GM18499 (cell line): ENCODE measurements at regions not wholly inside any gene's neighbourhood (a gene's known extent, or its start where the extent isn't known, plus 50 kb on each side); places are given as distances from the start of the nearest gene placed in this dataset.
"Not testable (repeated sequence)": the region's sequence is repeated elsewhere in the genome, so short reads cannot be mapped to it uniquely, and the experiment has no call there.

Experiments
- ATAC-seq: cut with Tn5 transposase; IDR thresholded peaks from one replicate; pipeline ENCODE4 v1.9.1; 2021; ENCODE audit warnings: moderate number of reproducible peaks; ENCODE audit not compliant: insufficient read depth, unreplicated experiment

GRCh38 chr6:115814907-115815306 is 245.8 kb downstream of the FRK start:
- no peak for ATAC-seq

DNA sequence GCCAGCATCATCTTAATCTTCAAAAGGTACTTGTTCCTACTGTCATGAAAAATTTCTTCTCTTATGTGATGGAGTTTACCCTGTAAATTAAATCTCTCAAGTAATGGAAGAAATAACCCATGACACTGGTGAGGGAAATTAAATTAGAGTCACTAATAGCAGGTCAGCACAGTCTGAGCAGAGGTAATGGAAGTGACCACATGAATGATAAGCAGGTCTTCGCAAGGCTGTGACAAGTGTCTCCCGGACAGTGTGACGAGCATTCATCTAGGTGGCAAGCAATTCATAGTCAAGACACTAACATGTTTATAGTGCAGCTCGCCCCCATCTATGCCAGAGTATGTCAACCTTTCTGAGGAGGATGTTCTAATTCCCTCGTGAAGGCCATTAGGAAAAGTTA is 249.2 kb downstream of the FRK start:
- ATAC-seq: no peak

GRCh38 chr6:115798229-115798628 is 262.5 kb downstream of the FRK start:
- no peak for ATAC-seq

- no peak for ATAC-seq
Observed at GRCh38 chr6:115796829-115797228, 263.9 kb downstream of the FRK start.

GRCh38 chr6:115796061-115796460 is 264.6 kb downstream of the FRK start:
- no peak for ATAC-seq

- ATAC-seq: no peak
Observed at GRCh38 chr6:115783402-115784061, 277.2 kb downstream of the FRK start.

GRCh38 chr6:115782612-115783011 is 278.1 kb downstream of the FRK start:
- no peak for ATAC-seq

GRCh38 chr6:115773741-115774140 is 286.9 kb downstream of the FRK start:
- no peak for ATAC-seq

- no peak for ATAC-seq
Observed at GRCh38 chr6:115770851-115771250, 289.8 kb downstream of the FRK start.

- ATAC-seq: no peak
Observed at GRCh38 chr6:115768500-115768899, 292.2 kb downstream of the FRK start.

- ATAC-seq: no peak
Observed at GRCh38 chr6:115767931-115768330, 292.8 kb downstream of the FRK start.

DNA sequence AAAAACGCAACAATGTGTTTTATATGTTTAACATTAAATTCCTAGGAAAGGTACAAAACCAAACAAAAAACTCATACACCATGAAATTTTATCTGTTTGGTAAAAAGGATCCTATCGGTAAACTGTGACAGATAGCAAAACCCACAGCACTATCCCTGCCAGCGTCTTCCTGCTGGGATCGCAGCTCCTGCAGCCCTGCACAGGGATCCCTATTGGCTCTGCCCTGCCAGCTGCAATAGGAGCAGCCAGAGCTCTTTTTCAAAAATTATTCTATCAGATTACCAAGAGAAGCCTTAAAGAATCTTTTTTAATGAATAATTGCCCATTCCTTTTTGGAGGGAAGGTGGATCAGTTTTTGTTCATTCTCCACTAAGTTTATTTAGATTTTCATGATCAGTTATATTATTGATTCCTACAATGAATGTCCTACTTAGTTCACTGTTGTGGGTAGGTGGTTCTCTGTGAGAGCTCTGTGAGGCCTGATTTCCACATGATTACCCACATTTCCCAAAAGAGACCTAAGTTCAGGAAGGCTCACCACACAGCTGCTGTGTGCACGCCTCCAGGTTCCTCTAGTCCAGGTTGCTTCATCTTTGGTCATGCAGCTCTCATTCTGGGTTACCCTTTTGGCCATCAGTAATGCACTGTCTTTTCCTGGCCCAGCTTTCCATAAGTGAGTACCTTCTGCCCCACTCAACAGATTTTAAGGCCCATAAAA is 293.8 kb downstream of the FRK start:
- no peak for ATAC-seq

- ATAC-seq: no peak
Observed at GRCh38 chr6:115765966-115766365, 294.7 kb downstream of the FRK start.

DNA sequence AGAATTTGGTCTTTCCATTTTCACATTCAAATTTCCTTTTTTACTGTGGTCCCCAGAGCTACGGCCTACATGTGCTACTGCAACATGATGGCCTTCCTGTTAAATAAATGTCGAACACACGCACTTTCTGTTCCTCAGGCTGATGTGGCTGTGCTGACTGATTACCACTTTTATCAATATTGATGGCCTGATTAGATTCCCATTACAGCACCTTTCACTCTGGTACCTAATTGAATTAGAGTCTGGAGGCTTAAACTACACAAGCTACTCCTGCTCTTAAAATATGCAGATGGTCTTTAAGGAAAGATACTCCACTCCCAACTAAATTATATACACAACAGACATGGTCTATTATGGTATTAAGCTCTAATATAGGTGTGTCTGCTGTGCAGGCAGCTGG is 301.6 kb downstream of the FRK start:
- no peak for ATAC-seq

DNA sequence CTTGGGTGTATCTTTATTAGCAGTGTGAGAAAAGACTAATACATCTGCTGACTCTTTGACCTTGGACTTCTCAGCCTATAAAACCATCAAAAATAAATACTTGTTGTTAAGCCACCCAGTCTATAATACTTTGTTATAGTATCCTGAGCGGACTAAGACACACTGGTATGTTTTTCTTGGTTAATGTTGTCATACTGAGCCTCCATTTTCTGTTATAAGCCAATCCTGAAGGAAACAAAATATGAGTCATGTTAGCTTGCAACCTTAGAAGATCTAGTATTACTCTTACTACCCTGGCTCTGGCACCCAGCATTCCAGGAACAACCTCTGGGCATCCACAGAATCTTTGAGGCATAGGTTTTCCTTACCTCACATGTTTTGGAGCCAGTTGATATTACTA is 307.2 kb downstream of the FRK start:
- no peak for ATAC-seq

DNA sequence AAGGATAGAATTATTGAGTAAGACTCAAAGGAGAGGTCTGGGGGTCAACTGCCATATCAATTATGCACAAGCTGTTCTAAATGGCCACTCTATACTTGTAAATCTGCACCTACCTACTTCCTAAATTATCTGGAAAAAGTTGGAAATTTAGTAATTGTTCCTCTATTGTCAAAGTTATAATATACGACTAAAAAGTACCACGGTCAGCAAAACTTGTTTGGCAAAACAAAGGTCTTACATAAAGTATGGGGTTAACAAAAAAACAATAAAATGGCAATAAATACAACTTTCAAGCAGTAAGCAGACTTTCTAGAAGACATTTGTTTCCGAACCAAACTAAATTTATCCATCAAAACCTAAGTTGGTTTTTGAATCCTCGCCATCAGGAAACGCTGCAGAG is 309.7 kb downstream of the FRK start:
- no peak for ATAC-seq

DNA sequence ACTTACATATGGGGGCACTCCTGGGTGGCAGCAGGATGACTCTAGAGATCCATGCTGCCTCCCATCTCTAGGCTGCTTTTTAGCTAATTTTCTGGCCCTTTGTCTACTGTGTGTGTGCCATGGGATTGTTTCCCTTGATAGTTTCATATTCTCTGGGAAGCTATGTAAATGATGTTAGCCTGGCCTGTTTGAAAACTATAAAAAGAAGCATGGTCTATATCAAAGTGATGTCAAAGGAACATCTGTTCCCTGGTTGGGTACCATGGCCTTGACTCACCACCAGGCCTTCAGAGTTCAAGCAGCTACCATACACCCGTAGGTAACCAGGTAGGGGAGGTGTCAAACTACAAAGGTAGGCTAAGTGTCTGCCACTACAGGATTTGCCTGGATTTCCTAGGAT is 310.4 kb downstream of the FRK start:
- ATAC-seq: no peak

- ATAC-seq: no peak
Observed at GRCh38 chr6:115747719-115748118, 313.0 kb downstream of the FRK start.

DNA sequence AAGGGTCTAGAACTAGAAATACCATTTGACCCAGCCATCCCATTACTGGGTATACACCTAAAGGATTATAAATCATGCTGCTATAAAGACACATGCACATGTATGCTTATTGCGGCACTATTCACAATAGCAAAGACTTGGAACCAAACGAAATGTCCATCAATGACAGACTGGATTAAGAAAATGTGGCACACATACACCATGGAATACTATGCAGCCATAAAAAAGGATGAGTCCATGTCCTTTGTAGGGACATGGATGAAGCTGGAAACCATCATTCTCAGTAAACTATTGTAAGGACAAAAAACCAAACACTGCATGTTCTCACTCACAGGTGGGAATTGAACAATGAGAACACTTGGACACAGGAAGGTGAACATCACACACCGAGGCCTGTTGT is 314.1 kb downstream of the FRK start:
- not testable (repeated sequence) for ATAC-seq

- ATAC-seq: no peak
Observed at GRCh38 chr6:115740907-115741306, 319.8 kb downstream of the FRK start.

- ATAC-seq: no peak
Observed at GRCh38 chr6:115735610-115736009, 325.1 kb downstream of the FRK start.

DNA sequence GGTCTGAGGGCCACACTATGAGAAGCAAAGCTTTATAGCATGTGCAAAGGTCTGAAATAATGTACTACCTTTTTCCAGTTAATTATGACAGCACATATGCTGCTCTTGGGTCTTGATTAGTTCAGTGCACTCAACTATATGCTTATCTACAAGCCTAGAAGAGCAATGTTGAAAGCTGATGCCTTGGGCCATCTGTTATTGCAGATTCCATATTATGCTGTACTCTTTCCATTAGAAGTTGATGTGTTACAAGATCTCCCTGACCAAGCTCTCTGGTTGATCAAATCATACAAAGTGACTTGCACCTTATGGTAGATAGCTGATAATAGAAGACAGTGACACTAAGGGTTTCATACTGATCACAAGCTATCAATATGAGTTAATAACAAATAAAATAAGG is 327.3 kb downstream of the FRK start:
- ATAC-seq: no peak
